BLaER1 (cell line): ENCODE measurements at regions not wholly inside any gene's neighbourhood (a gene's known extent, or its start where the extent isn't known, plus 50 kb on each side); places are given as distances from the start of the nearest gene placed in this dataset.
"Not testable (repeated sequence)": the region's sequence is repeated elsewhere in the genome, so short reads cannot be mapped to it uniquely, and the experiment has no call there.

Experiments used
- H3K27ac ChIP-seq: shearing (Covaris generic); formaldehyde crosslinking; 2 replicates; pipeline ENCODE4 v1.8.1; 2022
- H3K27me3 ChIP-seq: shearing (Covaris generic); formaldehyde crosslinking; 2 replicates; pipeline ENCODE4 v1.8.1; 2022
- H3K36me3 ChIP-seq: shearing (Covaris generic); formaldehyde crosslinking; 2 replicates; pipeline ENCODE4 v1.8.1; 2022
- H3K4me1 ChIP-seq: shearing (Covaris generic); formaldehyde crosslinking; 2 replicates; pipeline ENCODE4 v1.8.1; 2022
- H3K4me2 ChIP-seq: shearing (Covaris generic); formaldehyde crosslinking; 2 replicates; pipeline ENCODE4 v1.8.1; 2022
- H3K4me3 ChIP-seq: shearing (Covaris generic); formaldehyde crosslinking; 2 replicates; pipeline ENCODE4 v1.8.1; 2022
- H3K9ac ChIP-seq: shearing (Covaris generic); formaldehyde crosslinking; 2 replicates; pipeline ENCODE4 v1.8.1; 2022
- H3K9me3 ChIP-seq: shearing (Covaris generic); formaldehyde crosslinking; 2 replicates; pipeline ENCODE4 v1.8.1; 2022
- H4K20me1 ChIP-seq: shearing (Covaris generic); formaldehyde crosslinking; 2 replicates; pipeline ENCODE4 v1.8.1; 2022
- Cebpa-rat ChIP-seq: shearing (Covaris generic); IDR thresholded peaks from 2 replicates; pipeline ENCODE4 v1.8.1; 2022

GRCh38 chr10:36421992-36422391 lies 703.4 kb upstream of the ANKRD30A start:
- Histone ChIP-seq H3K9me3 (peaks cover 1% of the 10 kb centered on the region; the same call in 1 of the 2 replicates), H3K4me1 (no peaks in the 10 kb centered on the region), H4K20me1 (no peaks in the 10 kb centered on the region), H3K9ac (no peak overlapping the region), H3K4me2 (no peak overlapping the region), H3K4me3 (no peak overlapping the region), H3K36me3 (no peaks in the 10 kb centered on the region), H3K27ac (no peak overlapping the region), H3K27me3 (no peaks in the 10 kb centered on the region)
- TF ChIP-seq Cebpa-rat = no peak

GRCh38 chr10:36416513-36416912 lies 708.9 kb upstream of the ANKRD30A start:
- H3K4me1 ChIP-seq = no peaks in the 10 kb centered on the region
- no peak overlapping the region for H3K9ac ChIP-seq
- H3K4me2 ChIP-seq = no peak overlapping the region
- no peak overlapping the region for H3K4me3 ChIP-seq
- TF ChIP-seq Cebpa-rat = no peak
- H3K27me3 ChIP-seq = no peaks in the 10 kb centered on the region
- H3K36me3 ChIP-seq = no peaks in the 10 kb centered on the region
- no peaks in the 10 kb centered on the region for H4K20me1 ChIP-seq
- no peak overlapping the region for H3K27ac ChIP-seq
- peaks cover 9% of the 10 kb centered on the region; the same call in 1 of the 2 replicates for H3K9me3 ChIP-seq

GRCh38 chr10:36412942-36413341 lies 712.5 kb upstream of the ANKRD30A start:
- Histone ChIP-seq H3K4me2 (no peak overlapping the region), H3K4me1 (no peaks in the 10 kb centered on the region)

GRCh38 chr10:36400238-36400637 lies 725.2 kb upstream of the ANKRD30A start:
- H3K27me3 ChIP-seq, H3K4me2 ChIP-seq, H3K9ac ChIP-seq, H4K20me1 ChIP-seq, H3K4me3 ChIP-seq, H3K4me1 ChIP-seq, H3K27ac ChIP-seq, H3K9me3 ChIP-seq, H3K36me3 ChIP-seq: not testable (repeated sequence)

More at GRCh38 chr10:36412942-36413341, 712.5 kb upstream of the ANKRD30A start:
- no peaks in the 10 kb centered on the region for H4K20me1 ChIP-seq
- H3K9ac ChIP-seq = no peak overlapping the region
- no peaks in the 10 kb centered on the region for H3K36me3 ChIP-seq
- no peak overlapping the region for H3K27ac ChIP-seq
- no peak for TF ChIP-seq Cebpa-rat
- H3K27me3 ChIP-seq = no peaks in the 10 kb centered on the region
- no peak overlapping the region for H3K4me3 ChIP-seq
- H3K9me3 ChIP-seq = peaks cover 9% of the 10 kb centered on the region; the same call in 1 of the 2 replicates

GRCh38 chr10:36393801-36394200 lies 731.6 kb upstream of the ANKRD30A start:
- Histone ChIP-seq H3K4me2 (no peak overlapping the region), H3K36me3 (no peaks in the 10 kb centered on the region), H4K20me1 (no peaks in the 10 kb centered on the region), H3K27ac (no peak overlapping the region), H3K4me1 (no peaks in the 10 kb centered on the region), H3K9me3 (no peaks in the 10 kb centered on the region), H3K9ac (no peak overlapping the region), H3K4me3 (no peak overlapping the region), H3K27me3 (no peaks in the 10 kb centered on the region)
- no peak for TF ChIP-seq Cebpa-rat

GRCh38 chr10:36391405-36391804 lies 734.0 kb upstream of the ANKRD30A start:
- Histone ChIP-seq H3K4me3 (no peak overlapping the region), H3K27me3 (no peaks in the 10 kb centered on the region), H3K9ac (no peak overlapping the region), H3K36me3 (no peaks in the 10 kb centered on the region), H3K4me1 (no peaks in the 10 kb centered on the region), H3K9me3 (no peaks in the 10 kb centered on the region), H4K20me1 (no peaks in the 10 kb centered on the region), H3K27ac (no peak overlapping the region), H3K4me2 (no peak overlapping the region)
- TF ChIP-seq Cebpa-rat = no peak

GRCh38 chr10:36390221-36390620 lies 735.2 kb upstream of the ANKRD30A start:
- Histone ChIP-seq H4K20me1 (no peaks in the 10 kb centered on the region), H3K27ac (no peak overlapping the region), H3K27me3 (no peaks in the 10 kb centered on the region), H3K36me3 (no peaks in the 10 kb centered on the region), H3K4me1 (no peaks in the 10 kb centered on the region), H3K4me2 (no peak overlapping the region), H3K4me3 (no peak overlapping the region), H3K9me3 (no peaks in the 10 kb centered on the region), H3K9ac (no peak overlapping the region)
- no peak for TF ChIP-seq Cebpa-rat

GRCh38 chr10:36388166-36388565 lies 737.2 kb upstream of the ANKRD30A start:
- H3K27me3 ChIP-seq = no peaks in the 10 kb centered on the region
- no peak overlapping the region for H3K9ac ChIP-seq
- H3K36me3 ChIP-seq = no peaks in the 10 kb centered on the region
- no peaks in the 10 kb centered on the region for H4K20me1 ChIP-seq
- no peak overlapping the region for H3K4me3 ChIP-seq
- H3K4me1 ChIP-seq = peaks cover 5% of the 10 kb centered on the region; the same call in 1 of the 2 replicates
- H3K27ac ChIP-seq = no peak overlapping the region
- H3K4me2 ChIP-seq = no peak overlapping the region
- no peak for TF ChIP-seq Cebpa-rat
- no peaks in the 10 kb centered on the region for H3K9me3 ChIP-seq

GRCh38 chr10:36385693-36386092 lies 739.7 kb upstream of the ANKRD30A start:
- TF ChIP-seq Cebpa-rat = no peak
- H3K27ac ChIP-seq = no peak overlapping the region
- no peaks in the 10 kb centered on the region for H4K20me1 ChIP-seq
- no peak overlapping the region for H3K4me2 ChIP-seq
- no peak overlapping the region for H3K4me3 ChIP-seq
- peaks cover 5% of the 10 kb centered on the region; the same call in 1 of the 2 replicates for H3K4me1 ChIP-seq
- no peaks in the 10 kb centered on the region for H3K27me3 ChIP-seq
- H3K36me3 ChIP-seq = no peaks in the 10 kb centered on the region
- H3K9ac ChIP-seq = no peak overlapping the region
- no peaks in the 10 kb centered on the region for H3K9me3 ChIP-seq

- Histone ChIP-seq H3K36me3 (no peaks in the 10 kb centered on the region), H4K20me1 (no peaks in the 10 kb centered on the region), H3K9me3 (no peaks in the 10 kb centered on the region), H3K9ac (no peak overlapping the region), H3K4me2 (no peak overlapping the region), H3K27me3 (no peaks in the 10 kb centered on the region), H3K27ac (no peak overlapping the region), H3K4me1 (peaks cover 5% of the 10 kb centered on the region; the same call in 1 of the 2 replicates), H3K4me3 (no peak overlapping the region)
- no peak for TF ChIP-seq Cebpa-rat
Observed at GRCh38 chr10:36383349-36383748, 741.3 kb upstream of the FZD8 start.

GRCh38 chr10:36381748-36382147 lies 739.7 kb upstream of the FZD8 start:
- Histone ChIP-seq H3K4me3 (no peak overlapping the region), H3K9me3 (no peaks in the 10 kb centered on the region), H3K36me3 (no peaks in the 10 kb centered on the region), H3K9ac (no peak overlapping the region), H3K4me1 (peaks cover 5% of the 10 kb centered on the region; the same call in 1 of the 2 replicates), H3K27me3 (no peaks in the 10 kb centered on the region), H4K20me1 (no peaks in the 10 kb centered on the region), H3K27ac (no peak overlapping the region), H3K4me2 (no peak overlapping the region)
- TF ChIP-seq Cebpa-rat = no peak
